ENCODE measurements at regions not wholly inside any gene's neighbourhood (a gene's known extent, or its start where the extent isn't known, plus 50 kb on each side); places are given as distances from the start of the nearest gene placed in this dataset.
A peak's percentile ranks its signal among the peaks of the same experiment; 100 is the strongest.

GRCh38 chr4:15364183-15364582, 63.6 kb upstream of the C1QTNF7 start:
- peaks cover 2% of the 10 kb centered on the region for H3K36me3 Mint-ChIP-seq

GRCh38 chr4:15365641-15366040, 62.2 kb upstream of the C1QTNF7 start:
- Mint-ChIP-seq H3K27me3 (peaks cover 4% of the 10 kb centered on the region), H3K27ac (no peak overlapping the region), H3K4me1 (no peaks in the 10 kb centered on the region), H3K9me3 (no peaks in the 10 kb centered on the region), H3K36me3 (peaks cover 2% of the 10 kb centered on the region), H3K4me3 (no peak overlapping the region)

More at GRCh38 chr4:15364183-15364582, 63.6 kb upstream of the C1QTNF7 start:
- H3K27me3 Mint-ChIP-seq: peaks cover 6% of the 10 kb centered on the region
- H3K4me1 Mint-ChIP-seq: no peaks in the 10 kb centered on the region
- H3K27ac Mint-ChIP-seq: no peak overlapping the region
- no peak overlapping the region for H3K4me3 Mint-ChIP-seq
- H3K9me3 Mint-ChIP-seq: peaks cover 0 to 2% (median 0%) of the 10 kb centered on the region in 3 donors

GRCh38 chr4:15366721-15367120, 61.1 kb upstream of the C1QTNF7 start:
- Mint-ChIP-seq H3K9me3 (no peaks in the 10 kb centered on the region), H3K4me1 (no peaks in the 10 kb centered on the region), H3K4me3 (no peak overlapping the region), H3K36me3 (peaks cover 2% of the 10 kb centered on the region), H3K27ac (no peak overlapping the region), H3K27me3 (peaks cover 7% of the 10 kb centered on the region)

GRCh38 chr4:15368856-15369255, 59.0 kb upstream of the C1QTNF7 start:
- H3K4me3 Mint-ChIP-seq: no peak overlapping the region
- peaks cover 2% of the 10 kb centered on the region for H3K36me3 Mint-ChIP-seq
- no peaks in the 10 kb centered on the region for H3K4me1 Mint-ChIP-seq
- H3K27me3 Mint-ChIP-seq: peaks cover 7% of the 10 kb centered on the region
- H3K27ac Mint-ChIP-seq: no peak overlapping the region
- H3K9me3 Mint-ChIP-seq: no peaks in the 10 kb centered on the region

- no peak overlapping the region for H3K27ac Mint-ChIP-seq
- H3K4me1 Mint-ChIP-seq: no peaks in the 10 kb centered on the region
- H3K4me3 Mint-ChIP-seq: no peak overlapping the region
- H3K9me3 Mint-ChIP-seq: no peaks in the 10 kb centered on the region
- H3K27me3 Mint-ChIP-seq: peaks cover 9% of the 10 kb centered on the region
- peaks cover 2% of the 10 kb centered on the region for H3K36me3 Mint-ChIP-seq
Observed at GRCh38 chr4:15370296-15370695, 57.5 kb upstream of the C1QTNF7 start.

GRCh38 chr4:15373363-15373762, 54.5 kb upstream of the C1QTNF7 start:
- Mint-ChIP-seq H3K27me3 (peaks cover 5% of the 10 kb centered on the region), H3K36me3 (peaks cover 4% of the 10 kb centered on the region), H3K27ac (no peak overlapping the region), H3K4me3 (no peak overlapping the region), H3K4me1 (peaks cover 5 to 17% (median 7%) of the 10 kb centered on the region in 3 donors), H3K9me3 (no peaks in the 10 kb centered on the region)

- peak overlapping the region in 1 of 3 donors; percentile 42 for H3K27ac Mint-ChIP-seq
- H3K4me1 Mint-ChIP-seq: peaks cover 5 to 17% (median 7%) of the 10 kb centered on the region in 3 donors
- H3K9me3 Mint-ChIP-seq: no peaks in the 10 kb centered on the region
- H3K4me3 Mint-ChIP-seq: no peak overlapping the region
- peaks cover 3% of the 10 kb centered on the region for H3K36me3 Mint-ChIP-seq
- peaks cover 5% of the 10 kb centered on the region for H3K27me3 Mint-ChIP-seq
Observed at GRCh38 chr4:15374656-15375055, 53.2 kb upstream of the C1QTNF7 start.

- Mint-ChIP-seq H3K27me3 (peaks cover 5% of the 10 kb centered on the region), H3K4me3 (peak overlapping the region in 1 of 4 donors; percentile 41), H3K36me3 (peaks cover 3% of the 10 kb centered on the region), H3K4me1 (peaks cover 5 to 17% (median 7%) of the 10 kb centered on the region in 3 donors), H3K27ac (peak overlapping the region in 2 of 3 donors; percentile 21 to 64), H3K9me3 (no peaks in the 10 kb centered on the region)
Observed at GRCh38 chr4:15375667-15376066, 52.2 kb upstream of the C1QTNF7 start.

GRCh38 chr4:15376145-15376544, 51.7 kb upstream of the C1QTNF7 start:
- H3K4me1 Mint-ChIP-seq: peaks cover 5 to 17% (median 7%) of the 10 kb centered on the region in 3 donors
- peak overlapping the region in 2 of 4 donors; percentile 27 to 41 for H3K4me3 Mint-ChIP-seq
- peak overlapping the region in 2 of 3 donors; percentile 21 to 64 for H3K27ac Mint-ChIP-seq

GRCh38 chr4:15376594-15376993, 51.2 kb upstream of the C1QTNF7 start:
- H3K4me1 Mint-ChIP-seq: peaks cover 5 to 17% (median 7%) of the 10 kb centered on the region in 3 donors
- H3K27ac Mint-ChIP-seq: peak overlapping the region in 1 of 3 donors; percentile 64
- H3K4me3 Mint-ChIP-seq: no peak overlapping the region
- peaks cover 3% of the 10 kb centered on the region for H3K36me3 Mint-ChIP-seq
- no peaks in the 10 kb centered on the region for H3K9me3 Mint-ChIP-seq
- peaks cover 3% of the 10 kb centered on the region for H3K27me3 Mint-ChIP-seq

More at GRCh38 chr4:15376145-15376544, 51.7 kb upstream of the C1QTNF7 start:
- H3K9me3 Mint-ChIP-seq: no peaks in the 10 kb centered on the region
- H3K27me3 Mint-ChIP-seq: peaks cover 5% of the 10 kb centered on the region
- peaks cover 3% of the 10 kb centered on the region for H3K36me3 Mint-ChIP-seq
